ENCODE measurements at regions not wholly inside any gene's neighbourhood (a gene's known extent, or its start where the extent isn't known, plus 50 kb on each side); places are given as distances from the start of the nearest gene placed in this dataset.

DNA sequence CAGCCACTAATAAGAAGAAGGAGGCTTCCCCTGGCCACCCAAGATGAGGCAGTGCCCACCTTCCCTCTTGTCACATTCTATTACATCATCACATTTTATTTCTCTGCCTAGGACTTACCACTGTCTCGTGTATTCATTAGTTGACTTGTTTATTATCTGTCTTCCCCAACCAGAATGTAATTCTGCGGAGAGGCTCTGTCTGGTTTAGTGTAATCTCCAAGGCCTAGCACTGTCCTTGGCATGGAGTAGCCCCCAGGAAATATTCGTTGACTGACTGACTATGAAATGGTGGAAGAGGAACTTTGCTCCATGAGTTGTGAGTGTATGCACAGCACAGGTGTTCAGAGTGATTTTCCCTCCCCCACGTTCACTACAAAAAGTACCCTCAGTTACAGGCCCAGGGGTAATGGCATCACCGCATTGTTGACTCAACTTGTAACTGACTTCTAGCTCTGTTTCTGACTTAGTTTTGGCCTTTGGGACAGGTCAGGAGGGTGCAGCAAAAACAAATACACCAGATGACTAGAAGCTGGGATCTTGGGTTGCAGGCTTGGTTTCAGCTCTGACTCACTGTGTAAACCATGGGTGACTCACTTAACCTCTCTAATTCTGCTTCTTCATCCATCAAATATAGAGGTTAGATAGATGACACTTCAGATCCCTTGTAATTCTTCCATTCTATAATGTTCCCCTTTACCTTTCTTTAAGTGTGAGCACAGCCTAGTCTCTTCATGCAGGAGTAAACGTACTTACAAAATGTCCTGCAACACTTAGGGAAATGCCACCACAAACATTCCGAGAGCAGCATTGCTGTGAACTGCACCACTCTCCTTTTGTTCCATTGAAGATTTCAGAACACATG lies 229.7 kb downstream of the KCNRG start:
- TF ChIP-seq, protein P1, sequence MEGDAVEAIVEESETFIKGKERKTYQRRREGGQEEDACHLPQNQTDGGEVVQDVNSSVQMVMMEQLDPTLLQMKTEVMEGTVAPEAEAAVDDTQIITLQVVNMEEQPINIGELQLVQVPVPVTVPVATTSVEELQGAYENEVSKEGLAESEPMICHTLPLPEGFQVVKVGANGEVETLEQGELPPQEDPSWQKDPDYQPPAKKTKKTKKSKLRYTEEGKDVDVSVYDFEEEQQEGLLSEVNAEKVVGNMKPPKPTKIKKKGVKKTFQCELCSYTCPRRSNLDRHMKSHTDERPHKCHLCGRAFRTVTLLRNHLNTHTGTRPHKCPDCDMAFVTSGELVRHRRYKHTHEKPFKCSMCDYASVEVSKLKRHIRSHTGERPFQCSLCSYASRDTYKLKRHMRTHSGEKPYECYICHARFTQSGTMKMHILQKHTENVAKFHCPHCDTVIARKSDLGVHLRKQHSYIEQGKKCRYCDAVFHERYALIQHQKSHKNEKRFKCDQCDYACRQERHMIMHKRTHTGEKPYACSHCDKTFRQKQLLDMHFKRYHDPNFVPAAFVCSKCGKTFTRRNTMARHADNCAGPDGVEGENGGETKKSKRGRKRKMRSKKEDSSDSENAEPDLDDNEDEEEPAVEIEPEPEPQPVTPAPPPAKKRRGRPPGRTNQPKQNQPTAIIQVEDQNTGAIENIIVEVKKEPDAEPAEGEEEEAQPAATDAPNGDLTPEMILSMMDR (IDR thresholded peaks at IDR 0.05; ENCODE audit: borderline replicate concordance, extremely low read depth, low read length, poor library complexity, severe bottlenecking): no peak
- TF ChIP-seq EZH2 (IDR thresholded peaks at IDR 0.05; ENCODE audit: borderline replicate concordance, low read depth, low read length, severe bottlenecking): no peak
